Thyroid gland (tissue), 4 donors: ENCODE measurements at regions not wholly inside any gene's neighbourhood (a gene's known extent, or its start where the extent isn't known, plus 50 kb on each side); places are given as distances from the start of the nearest gene placed in this dataset.

Source experiments
- DNase-seq, 2 donors: peaks; one replicate each; pipeline ENCODE4 v3.0.0-alpha.2; 2019
- H3K27ac ChIP-seq, 3 donors: fragments of 200-600 bp; sonication (generic); 1 replicate in 2 of 3; 2 replicates in 1 of 3; pipeline ENCODE4 v1.5.1; 2016 to 2019; ENCODE audit warnings: mild to moderate bottlenecking in 1 of 3, moderate library complexity in 1 of 3
- H3K27me3 ChIP-seq: fragments of 200-600 bp; sonication (generic); one replicate; pipeline ENCODE4 v1.5.1; 2019
- H3K36me3 ChIP-seq, 2 donors: fragments of 200-600 bp; sonication (generic); one replicate each; pipeline ENCODE4 v1.5.1; 2016 to 2019
- H3K4me1 ChIP-seq, 2 donors: fragments of 200-600 bp; sonication (generic); one replicate each; pipeline ENCODE4 v1.5.1; 2017 to 2019
- H3K4me3 ChIP-seq, 3 donors: fragments of 200-600 bp; sonication (generic); replicated peaks in 1 of 3; 1 replicate in 2 of 3; 2 replicates in 1 of 3; pipeline ENCODE4 v1.5.1; 2016; ENCODE audit warnings: mild to moderate bottlenecking in 1 of 3
- H3K9me3 ChIP-seq: fragments of 200-600 bp; sonication (generic); one replicate; pipeline ENCODE4 v1.5.1; 2017
- CTCF ChIP-seq, 6 experiments: fragments of 200-600 bp in 3 of 6; fragments of 450-650 bp in 3 of 6; sonication (generic) in 3 of 6; IDR thresholded peaks; one replicate each; pipeline ENCODE4 v1.5.1; 2016 to 2019; ENCODE audit warnings: antibody characterized with exemption in 6 of 6, mild to moderate bottlenecking in 2 of 6, inconsistent platforms in 1 of 6, moderate library complexity in 1 of 6
- POLR2A ChIP-seq, 2 donors: fragments of 450-650 bp; IDR thresholded peaks; one replicate each; pipeline ENCODE4 v1.6.1; 2017; ENCODE audit warnings: antibody characterized with exemption in 2 of 2, mild to moderate bottlenecking in 2 of 2, moderate library complexity in 1 of 2
- WGBS, 2 donors: methylation state at CpG; one replicate each; pipeline ENCODE4 v1.1.5; 2017; 5-methylcytosine and 5-hydroxymethylcytosine counted together
- intact Hi-C: fragments of 100-400 bp; cut with DNase I; formaldehyde crosslinking; loops from one replicate; pipeline ENCODE4 v1.15.1; 2023

- TF ChIP-seq POLR2A (IDR thresholded peaks at IDR 0.05) (no peak), CTCF (IDR thresholded peaks at IDR 0.05) (no peak)
- H3K27ac ChIP-seq, result no peak overlapping the region
- intact Hi-C loops, result no loop called here
- no peaks in the 10 kb centered on the region for H3K4me1 ChIP-seq
- 75 to 78% methylated on average over 2 of the region's 2 CpGs for WGBS, 2 donors
- no peaks in the 10 kb centered on the region for H3K9me3 ChIP-seq
- no peaks in the 10 kb centered on the region for H3K36me3 ChIP-seq
- no peak for DNase-seq
- H3K27me3 ChIP-seq, result no peaks in the 10 kb centered on the region
- no peak overlapping the region for H3K4me3 ChIP-seq
These were observed 1290.3 kb downstream of the XPNPEP1 start for GRCh38 chr10:108633046-108633445.

- intact Hi-C loops, result no loop called here
- Histone ChIP-seq H3K36me3 (no peaks in the 10 kb centered on the region), H3K27ac (no peak overlapping the region), H3K4me1 (no peaks in the 10 kb centered on the region), H3K9me3 (no peaks in the 10 kb centered on the region), H3K27me3 (no peaks in the 10 kb centered on the region), H3K4me3 (no peak overlapping the region)
- TF ChIP-seq POLR2A (IDR thresholded peaks at IDR 0.05) (no peak), CTCF (IDR thresholded peaks at IDR 0.05) (no peak)
- no peak for DNase-seq
- WGBS, 2 donors, result 77 to 81% methylated on average over 1 of the region's 1 CpG
These were observed 1291.2 kb downstream of the XPNPEP1 start for GRCh38 chr10:108632144-108632543.

GRCh38 chr10:108631332-108631731 is 1292.0 kb downstream of the XPNPEP1 start:
- Histone ChIP-seq H3K27ac (no peak overlapping the region), H3K4me3 (no peak overlapping the region), H3K4me1 (no peaks in the 10 kb centered on the region), H3K9me3 (no peaks in the 10 kb centered on the region), H3K27me3 (no peaks in the 10 kb centered on the region), H3K36me3 (no peaks in the 10 kb centered on the region)
- DNase-seq, result no peak
- intact Hi-C loops, result no loop called here
- WGBS, 2 donors, result 55 to 65% methylated on average over 2 of the region's 2 CpGs
- TF ChIP-seq CTCF (IDR thresholded peaks at IDR 0.05), result no peak
- TF ChIP-seq POLR2A (IDR thresholded peaks at IDR 0.05), result no peak

GRCh38 chr10:108629834-108630233 is 1293.5 kb downstream of the XPNPEP1 start:
- Histone ChIP-seq H3K27ac (no peak overlapping the region), H3K9me3 (no peaks in the 10 kb centered on the region), H3K36me3 (no peaks in the 10 kb centered on the region), H3K4me3 (no peak overlapping the region), H3K4me1 (no peaks in the 10 kb centered on the region), H3K27me3 (no peaks in the 10 kb centered on the region)
- 68 to 71% methylated on average over 3 of the region's 3 CpGs for WGBS, 2 donors
- DNase-seq, result no peak
- TF ChIP-seq POLR2A (IDR thresholded peaks at IDR 0.05) (no peak), CTCF (IDR thresholded peaks at IDR 0.05) (no peak)
- intact Hi-C loops, result no loop called here

- Histone ChIP-seq H3K4me3 (no peak overlapping the region), H3K9me3 (no peaks in the 10 kb centered on the region), H3K27me3 (no peaks in the 10 kb centered on the region), H3K27ac (no peak overlapping the region), H3K36me3 (no peaks in the 10 kb centered on the region), H3K4me1 (no peaks in the 10 kb centered on the region)
- TF ChIP-seq CTCF (IDR thresholded peaks at IDR 0.05) (no peak), POLR2A (IDR thresholded peaks at IDR 0.05) (no peak)
- WGBS, 2 donors, result 89 to 93% methylated on average over 1 of the region's 1 CpG
- intact Hi-C loops, result no loop called here
- no peak for DNase-seq
These were observed 1299.3 kb downstream of the XPNPEP1 start for GRCh38 chr10:108624052-108624451.
